ENCODE measurements at regions not wholly inside any gene's neighbourhood (a gene's known extent, or its start where the extent isn't known, plus 50 kb on each side); places are given as distances from the start of the nearest gene placed in this dataset.

- TF ChIP-seq CTCF (IDR thresholded peaks at IDR 0.05; ENCODE audit: low read depth, low read length, poor library complexity, severe bottlenecking) (no peak), EZH2phosphoT487 (IDR thresholded peaks at IDR 0.05; ENCODE audit: borderline replicate concordance, low read length) (no peak)
Measured at GRCh38 chr1:232486006-232486405, 143.9 kb downstream of the SIPA1L2 start.

All from DOHH2 (cell line).